ENCODE measurements at regions not wholly inside any gene's neighbourhood (a gene's known extent, or its start where the extent isn't known, plus 50 kb on each side); places are given as distances from the start of the nearest gene placed in this dataset.

DNA sequence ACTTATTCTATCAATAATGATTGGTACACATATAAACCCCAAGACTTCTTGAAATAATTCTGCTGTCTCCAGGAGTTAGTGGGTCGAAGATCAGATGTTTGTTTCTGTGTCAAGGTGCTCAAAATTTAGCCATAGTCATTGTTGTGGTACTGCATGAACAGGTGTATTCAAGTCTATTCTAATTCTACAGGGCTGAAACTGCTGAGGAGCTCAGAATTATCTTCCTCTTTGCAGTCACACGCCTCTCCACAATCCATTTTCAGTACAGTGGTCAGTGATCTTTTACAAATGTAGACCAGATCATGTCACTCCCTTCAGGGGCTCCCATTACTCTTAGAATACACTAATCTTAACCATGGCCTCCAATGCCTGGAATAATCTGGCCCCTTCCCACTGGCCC, 527.5 kb downstream of the NTRK3 start:
- no peaks in the 10 kb centered on the region for H3K27me3 ChIP-seq
- WGBS, 4 donors: 53 to 78% (median 64%) methylated on average over 2 of the region's 2 CpGs
- no peaks in the 10 kb centered on the region for H3K4me1 ChIP-seq (replicated peaks in 1 of 2)
- H3K9me3 ChIP-seq (replicated peaks in 1 of 3): no peaks in the 10 kb centered on the region
- H3K4me3 ChIP-seq: no peak overlapping the region
- no peak overlapping the region for H3K27ac ChIP-seq
- no peaks in the 10 kb centered on the region for H3K36me3 ChIP-seq (replicated peaks in 1 of 2)
- intact Hi-C loops (cut with DNase I): no loop called here
- DNase-seq: no peak
- TF ChIP-seq, protein P1, sequence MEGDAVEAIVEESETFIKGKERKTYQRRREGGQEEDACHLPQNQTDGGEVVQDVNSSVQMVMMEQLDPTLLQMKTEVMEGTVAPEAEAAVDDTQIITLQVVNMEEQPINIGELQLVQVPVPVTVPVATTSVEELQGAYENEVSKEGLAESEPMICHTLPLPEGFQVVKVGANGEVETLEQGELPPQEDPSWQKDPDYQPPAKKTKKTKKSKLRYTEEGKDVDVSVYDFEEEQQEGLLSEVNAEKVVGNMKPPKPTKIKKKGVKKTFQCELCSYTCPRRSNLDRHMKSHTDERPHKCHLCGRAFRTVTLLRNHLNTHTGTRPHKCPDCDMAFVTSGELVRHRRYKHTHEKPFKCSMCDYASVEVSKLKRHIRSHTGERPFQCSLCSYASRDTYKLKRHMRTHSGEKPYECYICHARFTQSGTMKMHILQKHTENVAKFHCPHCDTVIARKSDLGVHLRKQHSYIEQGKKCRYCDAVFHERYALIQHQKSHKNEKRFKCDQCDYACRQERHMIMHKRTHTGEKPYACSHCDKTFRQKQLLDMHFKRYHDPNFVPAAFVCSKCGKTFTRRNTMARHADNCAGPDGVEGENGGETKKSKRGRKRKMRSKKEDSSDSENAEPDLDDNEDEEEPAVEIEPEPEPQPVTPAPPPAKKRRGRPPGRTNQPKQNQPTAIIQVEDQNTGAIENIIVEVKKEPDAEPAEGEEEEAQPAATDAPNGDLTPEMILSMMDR (IDR thresholded peaks at IDR 0.05): no peak
- no peak for TF ChIP-seq POLR2A (IDR thresholded peaks at IDR 0.05)

DNA sequence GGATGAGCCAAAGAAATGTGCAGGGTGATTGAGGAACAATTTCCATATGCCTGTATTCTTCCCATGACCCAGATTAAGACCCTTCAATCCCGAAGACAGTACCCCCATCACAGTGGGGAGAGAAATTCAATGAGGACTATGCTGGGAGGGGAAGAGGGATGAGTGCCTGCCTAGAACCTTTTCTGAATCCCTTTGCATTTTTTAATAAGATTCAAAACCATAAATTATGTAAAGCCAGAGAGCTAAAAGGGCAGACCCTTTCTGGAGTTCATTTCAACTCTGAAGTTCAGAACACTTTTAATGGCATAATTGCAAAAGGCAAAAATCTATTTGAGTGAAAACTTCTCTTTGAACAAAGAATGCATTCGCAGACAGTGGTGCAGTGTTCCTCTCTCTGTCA, 529.5 kb downstream of the NTRK3 start:
- 65 to 86% (median 82%) methylated on average over 2 of the region's 2 CpGs for WGBS, 4 donors
- no peak overlapping the region for H3K27ac ChIP-seq
- intact Hi-C loops (cut with DNase I): no loop called here

DNA sequence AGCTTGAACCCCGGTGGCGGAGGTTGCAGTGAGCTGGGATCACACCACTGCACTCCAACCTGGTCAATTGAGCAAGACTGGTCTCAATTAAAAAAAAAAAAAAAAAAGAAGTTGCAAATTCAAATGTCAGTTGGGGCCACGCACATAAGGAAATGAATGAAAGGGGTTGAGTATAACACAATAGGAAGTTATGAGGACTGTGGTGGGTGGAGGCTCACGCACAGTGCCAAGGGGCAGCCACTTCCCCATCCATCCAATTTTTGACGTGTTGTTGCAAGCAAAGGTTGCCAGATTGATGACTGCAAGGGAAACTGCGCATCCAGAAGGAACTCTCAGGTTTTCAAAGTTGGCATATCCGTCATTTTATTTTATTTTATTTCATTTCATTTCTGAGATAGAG, 532.2 kb downstream of the NTRK3 start:
- Histone ChIP-seq H3K27ac (no peak overlapping the region), H3K36me3 (replicated peaks in 1 of 2) (no peaks in the 10 kb centered on the region), H3K4me1 (replicated peaks in 1 of 2) (no peaks in the 10 kb centered on the region), H3K9me3 (replicated peaks in 1 of 3) (no peaks in the 10 kb centered on the region), H3K27me3 (peaks cover 2% of the 10 kb centered on the region), H3K4me3 (no peak overlapping the region)
- intact Hi-C loops (cut with DNase I): no loop called here
- peak in 4 of 7 donors; percentile 22 to 40 (median 30) for DNase-seq
- WGBS, 4 donors: 49 to 70% (median 63%) methylated on average over 7 of the region's 7 CpGs
- TF ChIP-seq, protein P1 (IDR thresholded peaks at IDR 0.05): no peak
- no peak for TF ChIP-seq POLR2A (IDR thresholded peaks at IDR 0.05)

More for the DNA sequence above, 529.5 kb downstream of the NTRK3 start:
- no peak for DNase-seq
- no peaks in the 10 kb centered on the region for H3K36me3 ChIP-seq (replicated peaks in 1 of 2)
- no peak for TF ChIP-seq POLR2A (IDR thresholded peaks at IDR 0.05)
- H3K9me3 ChIP-seq (replicated peaks in 1 of 3): no peaks in the 10 kb centered on the region
- H3K27me3 ChIP-seq: peaks cover 2% of the 10 kb centered on the region
- no peak overlapping the region for H3K4me3 ChIP-seq
- H3K4me1 ChIP-seq (replicated peaks in 1 of 2): no peaks in the 10 kb centered on the region

DNA sequence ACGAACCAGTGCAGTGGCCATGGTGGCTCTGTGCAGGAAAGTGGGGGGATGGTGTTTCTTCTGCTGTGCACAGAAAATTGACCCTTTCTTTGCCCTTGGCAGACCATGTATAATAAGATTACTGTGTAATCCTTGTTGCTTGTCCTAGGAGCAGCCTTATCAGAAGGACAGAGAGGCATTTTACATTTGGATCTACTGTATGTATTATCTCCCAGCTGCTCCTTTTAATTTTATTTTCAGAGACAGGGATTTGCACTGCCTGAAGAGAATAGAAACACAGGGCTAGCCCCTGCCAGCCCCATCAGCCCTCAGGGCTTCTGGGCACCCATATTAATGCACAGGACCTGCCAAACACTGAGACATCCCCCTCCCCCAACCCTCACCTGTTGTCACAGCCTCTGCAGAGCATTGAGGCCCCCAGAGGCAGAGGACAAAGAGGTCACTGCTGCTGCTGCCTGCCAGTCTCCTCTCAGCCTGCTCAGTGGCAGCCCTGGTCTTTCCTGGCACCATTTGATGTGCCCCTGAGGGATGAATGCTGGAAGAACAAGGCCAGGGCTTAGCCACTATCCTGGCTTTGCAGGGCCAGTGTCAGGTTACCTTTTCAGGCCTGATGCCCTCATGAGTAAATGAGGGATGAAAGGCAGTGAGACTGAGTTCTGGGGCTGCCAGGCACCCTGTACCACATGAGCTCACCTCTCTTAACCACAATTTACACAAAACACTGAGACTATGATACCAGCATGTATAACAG, 533.4 kb downstream of the NTRK3 start:
- WGBS, 4 donors: 42 to 75% (median 68%) methylated on average over 1 of the region's 1 CpG
- intact Hi-C loops (cut with DNase I): no loop called here

More for the DNA sequence above, 533.4 kb downstream of the NTRK3 start:
- no peak overlapping the region for H3K4me3 ChIP-seq
- no peak for DNase-seq
- no peak for TF ChIP-seq POLR2A (IDR thresholded peaks at IDR 0.05)
- TF ChIP-seq, protein P1 (IDR thresholded peaks at IDR 0.05): no peak
- no peak overlapping the region for H3K27ac ChIP-seq
- H3K27me3 ChIP-seq: peaks cover 2% of the 10 kb centered on the region
- no peaks in the 10 kb centered on the region for H3K9me3 ChIP-seq (replicated peaks in 1 of 3)
- no peaks in the 10 kb centered on the region for H3K4me1 ChIP-seq (replicated peaks in 1 of 2)
- no peaks in the 10 kb centered on the region for H3K36me3 ChIP-seq (replicated peaks in 1 of 2)
